Suppressor macrophage treated with lipopolysaccharide for 1 hour (primary cell): ENCODE measurements at regions not wholly inside any gene's neighbourhood (a gene's known extent, or its start where the extent isn't known, plus 50 kb on each side); places are given as distances from the start of the nearest gene placed in this dataset.
"Not testable (repeated sequence)": the region's sequence is repeated elsewhere in the genome, so short reads cannot be mapped to it uniquely, and the experiment has no call there.

Experiments
- DNase-seq, 3 donors: peaks; one replicate each; pipeline ENCODE4 v3.0.0-alpha.2; 2020 to 2022

DNA sequence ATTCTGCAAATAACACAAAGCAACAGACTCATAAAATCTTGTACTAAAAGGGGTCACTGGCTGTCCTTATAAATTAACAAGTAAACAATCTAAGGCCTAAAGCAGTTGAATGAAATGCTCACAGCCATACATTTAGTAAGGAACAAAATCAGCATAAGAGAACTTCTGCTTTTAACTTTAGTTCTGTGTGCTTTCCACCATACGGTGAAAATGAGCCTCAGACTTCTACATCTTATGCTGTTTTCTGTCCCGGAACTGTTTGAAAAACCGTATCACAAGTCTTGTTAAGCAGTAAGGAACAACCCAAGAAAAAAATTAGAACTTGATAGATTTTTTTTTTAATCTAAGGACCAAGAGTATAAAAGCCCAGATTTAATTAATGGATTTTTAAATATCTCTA, 549.1 kb upstream of the MIR17HG start:
- peak; percentile 5 to 42 (median 21) for DNase-seq

DNA sequence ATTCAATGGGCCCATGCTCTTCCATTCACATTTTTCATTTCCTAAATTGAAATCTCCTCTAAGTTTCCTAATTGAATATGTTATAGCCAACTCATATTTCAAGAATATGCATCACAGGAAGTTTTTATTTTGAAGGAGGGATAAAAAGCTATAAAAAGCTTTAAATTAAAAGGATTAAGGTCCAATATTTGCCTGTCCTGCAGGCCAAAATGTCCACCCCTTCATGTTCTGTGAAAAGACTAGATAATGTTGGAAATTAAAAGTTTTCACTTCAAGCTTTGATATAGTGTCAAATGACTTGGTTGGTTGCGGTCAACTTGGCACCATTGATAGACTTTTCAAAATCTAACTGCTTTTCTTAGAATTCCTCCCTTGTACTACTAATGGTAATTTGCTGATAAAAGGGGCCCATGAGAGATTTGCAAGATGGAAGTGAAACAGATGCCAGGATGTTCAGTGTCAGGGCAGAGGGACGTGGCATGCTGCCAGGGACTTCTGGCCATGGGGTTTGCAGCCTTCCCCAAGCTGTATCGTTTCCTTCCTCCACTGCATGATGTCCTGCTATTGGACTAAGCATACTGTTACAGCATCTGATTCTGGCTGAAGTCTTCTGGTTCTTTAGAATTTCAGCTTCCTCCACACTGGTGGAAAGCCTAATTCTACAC, 547.3 kb upstream of the MIR17HG start:
- DNase-seq = peak; percentile 76 to 90 (median 84)

DNA sequence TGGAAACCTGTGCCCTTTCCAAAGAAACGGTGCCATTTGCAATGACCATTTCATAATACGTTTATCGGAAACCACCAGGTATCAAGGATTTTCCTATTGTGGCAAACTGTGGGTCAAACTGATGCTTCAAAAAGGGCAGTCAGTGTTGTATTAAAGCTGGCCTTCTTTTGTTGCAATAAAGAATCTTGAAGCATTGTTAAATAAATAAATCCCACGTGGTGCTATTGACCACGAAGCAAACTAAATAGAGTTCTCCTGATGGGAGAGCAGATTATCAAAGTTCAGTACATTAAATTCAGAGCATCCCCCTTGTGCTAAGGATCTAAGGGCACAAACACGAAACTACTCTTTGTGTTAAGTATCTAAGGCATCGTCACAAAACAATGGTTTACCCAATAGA, 545.9 kb upstream of the MIR17HG start:
- DNase-seq = no peak

DNA sequence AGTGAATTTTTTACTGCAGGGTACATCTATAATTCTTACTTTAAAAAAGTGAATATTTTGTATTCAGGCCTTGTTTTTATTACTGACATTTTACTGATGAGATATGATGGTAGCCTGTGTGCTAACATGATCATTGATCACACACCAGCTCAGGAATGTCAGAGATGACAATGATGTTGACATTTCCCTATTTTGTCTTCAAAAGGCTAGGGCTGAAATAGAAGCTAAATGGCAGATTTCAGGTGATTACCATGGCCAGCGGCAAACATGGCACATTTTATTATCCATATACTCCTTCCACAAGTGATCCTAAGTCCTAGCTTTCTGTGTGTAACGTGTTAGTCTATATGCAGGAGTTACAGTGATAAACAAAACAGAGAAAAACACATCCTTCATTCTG, 544.3 kb upstream of the MIR17HG start:
- no peak for DNase-seq

DNA sequence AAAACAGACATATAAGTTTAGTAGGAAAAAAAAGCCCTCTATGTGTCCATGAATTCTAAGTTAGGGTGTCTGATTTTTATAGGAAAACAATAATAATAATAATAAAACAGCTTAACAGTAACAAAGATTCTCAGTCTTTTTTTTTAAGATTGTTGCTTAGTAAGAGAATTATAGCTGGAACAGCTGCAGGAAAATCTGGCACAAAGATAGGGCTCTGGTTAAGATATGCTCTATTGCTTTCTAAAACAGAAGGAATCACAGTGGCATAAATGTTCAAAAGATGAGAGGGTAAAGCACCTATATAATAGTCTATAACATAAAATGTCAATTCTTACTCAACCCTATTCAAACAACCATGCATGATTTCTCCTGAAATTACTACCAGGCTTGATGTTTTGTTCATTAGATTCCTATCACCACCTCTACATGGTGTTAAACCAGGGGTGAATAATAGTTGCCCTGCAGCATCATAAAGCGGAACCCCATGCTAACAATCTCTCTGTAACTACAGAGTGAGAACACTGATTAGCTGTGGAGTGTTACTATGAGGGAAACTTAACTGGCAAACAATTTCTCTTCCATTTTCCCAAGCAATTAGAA, 541.4 kb upstream of the MIR17HG start:
- DNase-seq = no peak

DNA sequence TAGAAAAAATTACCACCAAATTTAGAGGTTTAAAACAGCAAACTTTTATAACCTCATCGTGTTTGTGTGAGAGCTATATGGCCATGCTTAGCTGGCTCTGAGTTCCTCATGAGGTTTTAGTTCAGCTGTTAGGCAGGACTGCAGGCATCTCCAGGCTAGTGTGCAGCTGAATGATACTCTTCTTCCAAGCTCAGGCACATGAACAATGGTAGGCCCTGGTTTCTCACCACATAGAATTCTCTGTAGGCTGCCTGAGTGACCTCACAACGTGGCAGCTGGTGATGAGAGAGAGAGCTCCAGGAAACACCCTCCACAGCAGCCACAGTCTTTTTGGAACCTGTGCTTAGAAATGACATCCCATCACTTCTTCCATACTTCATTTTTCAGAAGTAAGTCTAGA, 540.6 kb upstream of the MIR17HG start:
- no peak for DNase-seq

DNA sequence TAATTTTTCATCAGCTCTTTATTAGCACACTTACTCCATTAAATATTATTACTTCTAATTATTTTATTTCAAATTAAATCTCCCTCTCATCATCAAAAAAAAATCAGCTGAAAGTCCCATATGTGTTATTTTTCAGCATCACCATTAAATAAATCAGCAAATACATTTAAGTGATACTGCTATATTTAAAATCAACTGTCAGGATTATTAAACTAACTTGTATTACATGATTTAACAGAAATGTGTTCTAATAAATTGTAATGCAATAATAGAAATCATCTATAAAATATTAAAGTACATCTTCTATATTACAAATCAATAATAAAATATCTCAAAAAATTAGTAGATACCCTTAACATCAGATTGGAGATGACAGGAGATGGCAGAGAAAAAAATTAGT, 538.6 kb upstream of the MIR17HG start:
- DNase-seq = no peak

DNA sequence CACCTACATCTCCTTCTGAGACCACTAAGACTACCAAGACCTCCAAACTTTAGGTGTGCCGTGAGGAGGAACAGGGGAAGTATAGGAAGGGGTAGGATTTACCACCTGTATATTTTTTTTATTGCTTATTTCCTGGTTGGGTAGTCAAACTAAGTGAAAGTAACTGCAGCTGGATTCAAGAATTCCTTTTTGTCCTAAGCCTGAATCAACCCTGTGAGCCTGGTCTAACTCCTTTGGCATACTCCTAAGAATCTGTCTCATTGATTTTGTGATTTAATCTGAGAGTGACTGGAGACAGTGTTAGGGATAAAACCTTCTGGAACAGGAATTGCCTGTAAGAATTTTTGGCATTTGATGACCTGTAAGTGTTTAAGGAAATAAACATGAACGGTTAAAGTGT, 523.5 kb upstream of the MIR17HG start:
- DNase-seq = no peak

GRCh38 chr13:90826688-90827087, 520.8 kb upstream of the MIR17HG start:
- no peak for DNase-seq

GRCh38 chr13:90830782-90831181, 516.7 kb upstream of the MIR17HG start:
- DNase-seq = no peak

DNA sequence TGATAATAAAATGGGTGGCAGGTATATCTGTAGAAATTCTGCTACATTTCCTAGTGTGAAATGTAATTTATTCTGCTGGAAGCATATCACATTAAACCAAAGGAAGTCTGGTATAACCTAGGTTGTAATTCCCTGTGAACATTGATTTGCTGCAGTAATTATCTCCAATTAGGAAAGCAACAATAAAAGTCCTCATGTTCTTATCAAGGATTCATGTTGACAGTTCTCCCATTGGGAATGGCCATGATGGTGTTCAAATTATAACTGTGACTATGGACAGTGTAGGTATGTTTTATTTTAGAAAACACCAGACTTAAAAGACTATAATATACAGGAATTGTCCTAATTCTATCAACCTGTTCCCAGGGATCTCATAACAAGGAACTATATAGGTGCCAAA, 513.5 kb upstream of the MIR17HG start:
- no peak for DNase-seq

- no peak for DNase-seq
Measured at GRCh38 chr13:90834700-90835099, 512.8 kb upstream of the MIR17HG start.

- DNase-seq = no peak
Measured at GRCh38 chr13:90835826-90836225, 511.7 kb upstream of the MIR17HG start.

DNA sequence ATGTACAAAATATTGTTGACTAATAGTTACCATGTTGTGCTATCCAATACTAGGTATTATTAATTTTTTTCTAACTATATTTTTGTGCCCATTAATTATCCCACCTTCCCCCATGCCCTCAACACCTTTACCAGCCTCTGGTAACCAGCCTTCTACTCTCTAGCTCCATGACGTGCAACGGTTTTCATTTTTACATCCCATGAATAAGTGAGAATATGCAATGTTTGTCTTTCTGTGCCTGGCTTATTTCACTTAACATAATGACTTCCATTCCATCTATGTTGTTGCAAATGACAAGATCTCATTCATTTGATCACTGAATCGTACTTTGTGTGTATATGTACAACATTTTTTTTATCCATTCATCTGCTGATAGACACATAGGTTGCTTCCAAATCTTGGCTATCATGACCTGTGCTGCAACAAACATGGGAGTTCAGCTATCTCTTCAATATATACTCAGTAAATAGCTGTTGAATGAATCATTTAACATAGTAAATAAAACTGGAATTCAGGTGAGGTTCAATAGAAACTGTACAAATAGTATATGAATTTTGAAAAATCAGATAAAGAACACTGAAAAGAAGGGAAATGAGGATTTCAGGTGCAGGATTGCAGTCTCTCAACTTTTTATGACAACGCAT, 509.0 kb upstream of the MIR17HG start:
- DNase-seq = no peak

DNA sequence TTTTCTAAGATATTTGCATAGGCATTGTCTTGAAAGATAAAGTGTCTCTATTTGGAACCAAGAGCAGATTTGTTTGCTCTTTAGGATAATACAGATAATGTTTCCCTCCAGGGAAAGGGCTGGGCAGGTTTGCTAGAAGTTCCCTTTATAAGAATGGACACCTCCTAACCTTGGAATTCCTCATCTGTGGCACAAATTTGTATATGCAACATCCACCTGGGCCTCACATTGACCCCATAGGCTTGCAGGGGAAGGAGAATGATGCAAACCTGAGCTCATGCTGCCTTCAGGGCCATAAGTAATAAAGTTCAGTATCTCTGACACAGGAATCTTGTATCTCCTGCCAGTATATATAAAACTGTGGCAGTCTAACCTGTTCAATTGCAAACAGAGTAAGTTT, 508.4 kb upstream of the MIR17HG start:
- no peak for DNase-seq

DNA sequence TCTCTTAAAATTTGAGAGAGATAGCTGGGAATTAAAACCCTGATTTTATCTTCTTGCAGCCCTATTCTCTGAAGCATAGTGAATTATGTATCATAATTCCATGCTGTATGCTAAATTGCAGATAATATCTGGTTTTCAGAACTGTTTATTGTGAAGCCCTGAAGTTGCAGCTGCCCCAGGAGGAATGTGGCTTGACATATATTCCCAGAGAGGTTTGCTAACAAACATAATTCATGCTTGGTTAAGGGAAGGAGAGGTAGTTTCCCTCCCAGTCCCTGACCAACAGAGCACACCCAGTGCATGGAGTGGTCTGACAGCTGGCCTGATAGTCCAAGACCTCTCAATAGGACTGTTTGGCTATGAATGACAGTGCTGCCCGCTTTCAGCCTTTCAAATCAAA, 500.6 kb upstream of the MIR17HG start:
- no peak for DNase-seq

- not testable (repeated sequence) for DNase-seq
Measured at GRCh38 chr13:90853666-90854065, 493.8 kb upstream of the MIR17HG start.

GRCh38 chr13:90857921-90858320, 489.6 kb upstream of the MIR17HG start:
- DNase-seq = peak in 1 of 3 donors; percentile 21

GRCh38 chr13:90866006-90866405, 481.5 kb upstream of the MIR17HG start:
- no peak for DNase-seq

GRCh38 chr13:90867336-90867683, 480.2 kb upstream of the MIR17HG start:
- DNase-seq = peak; percentile 82 to 89 (median 88)

DNA sequence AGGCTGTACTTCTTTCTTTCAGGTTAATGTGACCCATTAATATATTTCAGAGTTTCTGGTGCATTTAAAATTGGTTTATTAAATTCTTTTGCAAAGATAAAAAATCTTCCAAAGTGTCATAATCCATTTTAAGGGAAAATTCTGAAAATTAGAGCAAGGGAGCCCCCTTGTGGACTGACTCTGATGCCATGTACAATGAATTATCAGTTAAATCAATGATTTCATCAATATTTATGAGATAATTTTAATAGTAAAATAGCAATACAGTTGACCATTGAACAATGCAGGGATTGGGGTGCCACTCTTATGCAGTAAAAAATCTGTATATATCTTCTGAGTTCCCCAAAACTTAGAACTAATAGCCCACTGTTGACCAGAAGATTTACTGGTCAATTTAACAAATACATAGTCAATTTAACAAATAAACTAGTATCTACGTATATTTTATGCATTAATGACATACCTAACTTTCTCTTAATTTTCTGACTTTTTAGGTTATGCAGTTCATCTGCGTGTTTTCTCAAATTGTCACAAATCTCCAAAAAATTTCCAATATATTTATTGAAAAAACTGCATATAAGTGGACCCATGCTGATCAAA, 479.1 kb upstream of the MIR17HG start:
- DNase-seq = peak; percentile 66 to 68 (median 67)

DNA sequence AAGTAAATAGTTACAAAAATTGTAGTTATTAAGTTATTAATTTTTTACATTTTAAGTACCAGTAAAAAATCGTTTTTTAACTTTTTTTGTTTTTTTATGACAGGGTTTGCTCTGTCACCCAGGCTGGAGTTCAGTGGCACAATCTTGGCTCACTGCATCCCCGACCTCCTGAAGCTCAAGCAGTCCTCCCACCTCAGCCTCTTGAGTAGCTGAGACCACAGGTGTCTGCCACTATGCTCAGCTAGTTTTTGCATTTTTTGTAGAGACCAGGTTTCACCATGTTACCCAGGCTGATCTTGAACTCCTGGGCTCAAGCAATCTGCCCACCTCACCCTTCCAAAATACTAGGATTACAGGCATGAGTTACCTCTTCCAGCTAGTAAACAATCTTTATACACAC, 477.9 kb upstream of the MIR17HG start:
- DNase-seq = no peak

- DNase-seq = no peak
Measured at GRCh38 chr13:90872491-90873025, 474.9 kb upstream of the MIR17HG start.

DNA sequence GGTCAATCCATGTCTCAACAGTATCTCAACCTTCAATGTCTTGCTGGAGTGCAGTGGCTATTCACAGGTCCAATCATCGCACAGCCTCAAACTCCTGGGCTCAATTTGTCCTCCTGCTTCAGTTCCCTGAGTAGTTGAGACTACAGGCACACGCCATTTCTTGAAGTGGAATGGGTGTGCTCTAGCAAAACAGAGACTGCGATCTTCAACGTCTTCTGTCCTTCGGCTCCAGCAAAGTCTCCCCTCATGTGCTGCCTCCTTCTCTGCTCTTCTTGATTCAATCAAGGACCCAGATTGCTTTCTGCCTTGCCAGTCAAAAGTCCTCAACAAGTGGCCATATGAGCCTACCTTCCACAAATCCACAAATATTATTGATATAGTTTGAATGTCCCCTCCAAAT, 466.7 kb upstream of the MIR17HG start:
- no peak for DNase-seq
